ENCODE measurements at regions not wholly inside any gene's neighbourhood (a gene's known extent, or its start where the extent isn't known, plus 50 kb on each side); places are given as distances from the start of the nearest gene placed in this dataset.

DNA sequence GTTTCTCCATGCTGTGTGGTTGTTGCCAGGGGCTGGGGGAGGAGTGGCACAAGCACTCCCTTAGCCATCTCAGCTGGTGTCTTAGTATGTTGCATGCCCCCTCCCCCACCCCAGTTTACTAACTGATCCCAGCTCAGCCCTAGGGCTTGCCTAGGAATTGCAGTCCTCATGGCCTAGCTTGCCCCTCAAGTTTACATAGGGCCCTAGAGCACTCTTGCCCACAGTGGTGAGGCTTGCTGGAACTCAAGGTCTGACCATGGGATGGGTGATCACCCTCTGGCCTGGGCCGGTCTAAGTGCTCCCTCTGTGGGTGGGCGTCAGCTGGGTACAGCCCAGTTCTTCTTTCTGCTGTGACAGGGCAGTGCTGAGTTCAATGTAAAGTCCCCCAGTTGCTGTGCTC, 156.1 kb upstream of the PIEZO2 start (continued):
- TF ChIP-seq, protein P1, sequence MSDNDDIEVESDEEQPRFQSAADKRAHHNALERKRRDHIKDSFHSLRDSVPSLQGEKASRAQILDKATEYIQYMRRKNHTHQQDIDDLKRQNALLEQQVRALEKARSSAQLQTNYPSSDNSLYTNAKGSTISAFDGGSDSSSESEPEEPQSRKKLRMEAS (IDR thresholded peaks at IDR 0.05) = no peak
- TF ChIP-seq JUND (IDR thresholded peaks at IDR 0.05) = no peak
- no peak for TF ChIP-seq SP1 (IDR thresholded peaks at IDR 0.05; ENCODE audit: low read depth)
- no peak for TF ChIP-seq ZFX (IDR thresholded peaks at IDR 0.05)
- TF ChIP-seq EZH2phosphoT487 (IDR thresholded peaks at IDR 0.05; ENCODE audit: borderline replicate concordance) = no peak
- no peak for TF ChIP-seq ELF1 (IDR thresholded peaks at IDR 0.05; ENCODE audit: borderline replicate concordance, low read depth)
- no peak for TF ChIP-seq CBX3 (IDR thresholded peaks at IDR 0.05; ENCODE audit: low read depth)
- TF ChIP-seq SRF (IDR thresholded peaks at IDR 0.05; ENCODE audit: low read depth) = no peak
- TF ChIP-seq POLR2AphosphoS5 (IDR thresholded peaks at IDR 0.05; ENCODE audit: low read depth, low read length) = no peak

DNA sequence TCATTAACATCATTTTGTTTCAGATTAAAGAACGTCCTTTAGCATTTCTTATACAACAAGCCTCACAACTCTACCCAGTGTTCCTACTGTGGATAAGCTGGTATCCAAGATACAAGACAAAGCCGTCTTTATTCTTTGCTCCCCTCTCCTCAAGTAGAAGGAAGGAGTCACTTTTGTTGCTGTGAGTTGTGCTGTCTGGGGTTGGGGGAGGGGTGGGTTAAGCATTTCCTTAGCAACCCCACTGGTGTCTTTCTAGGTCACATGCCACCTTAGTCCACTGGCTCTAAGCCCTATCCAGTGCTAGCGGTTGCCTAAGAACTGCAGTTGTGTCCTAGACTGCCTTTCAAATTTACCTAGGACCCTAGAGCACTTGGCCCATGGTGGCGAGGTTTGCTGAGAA, 155.6 kb upstream of the PIEZO2 start:
- RAD21 ChIA-PET (ENCODE audit: low non-redundant PET in 1 of 2, low total read pairs in 2 of 2, uncharacterized antibody in 2 of 2, unreplicated experiment in 2 of 2) = no interaction called here
- POLR2A ChIA-PET = no interaction called here

More for the DNA sequence above, 155.6 kb upstream of the PIEZO2 start:
- Histone ChIP-seq H3K4me1 (ENCODE audit: control insufficient read depth in 1 of 2, insufficient read depth in 2 of 2, low read length in 2 of 2) (no peaks in the 10 kb centered on the region), H3K27me3 (ENCODE audit: insufficient read depth, low read length) (no peaks in the 10 kb centered on the region), H3K9me3 (ENCODE audit: control insufficient read depth in 1 of 2, insufficient read depth in 1 of 2, low read depth in 1 of 2, low read length in 2 of 2) (no peaks in the 10 kb centered on the region), H4K20me1 (ENCODE audit: insufficient read depth) (no peaks in the 10 kb centered on the region), H3K36me3 (ENCODE audit: control insufficient read depth in 1 of 2, insufficient read depth in 2 of 2, low read length in 2 of 2) (no peaks in the 10 kb centered on the region), H2AFZ (ENCODE audit: low read depth, low read length, poor library complexity, severe bottlenecking) (no peak overlapping the region), H3K4me2 (ENCODE audit: low read length) (no peak overlapping the region), H3K27ac (ENCODE audit: low read depth, low read length) (no peak overlapping the region), H3K9ac (ENCODE audit: low read length) (no peak overlapping the region), H3K79me2 (ENCODE audit: insufficient read depth, low read length) (no peaks in the 10 kb centered on the region), H3K9me2 (ENCODE audit: insufficient read depth) (no peaks in the 10 kb centered on the region), H3K4me3 (replicated peaks in 1 of 2; ENCODE audit: low read depth in 1 of 2, low read length in 2 of 2) (no peak overlapping the region)
- TF ChIP-seq, protein P2, sequence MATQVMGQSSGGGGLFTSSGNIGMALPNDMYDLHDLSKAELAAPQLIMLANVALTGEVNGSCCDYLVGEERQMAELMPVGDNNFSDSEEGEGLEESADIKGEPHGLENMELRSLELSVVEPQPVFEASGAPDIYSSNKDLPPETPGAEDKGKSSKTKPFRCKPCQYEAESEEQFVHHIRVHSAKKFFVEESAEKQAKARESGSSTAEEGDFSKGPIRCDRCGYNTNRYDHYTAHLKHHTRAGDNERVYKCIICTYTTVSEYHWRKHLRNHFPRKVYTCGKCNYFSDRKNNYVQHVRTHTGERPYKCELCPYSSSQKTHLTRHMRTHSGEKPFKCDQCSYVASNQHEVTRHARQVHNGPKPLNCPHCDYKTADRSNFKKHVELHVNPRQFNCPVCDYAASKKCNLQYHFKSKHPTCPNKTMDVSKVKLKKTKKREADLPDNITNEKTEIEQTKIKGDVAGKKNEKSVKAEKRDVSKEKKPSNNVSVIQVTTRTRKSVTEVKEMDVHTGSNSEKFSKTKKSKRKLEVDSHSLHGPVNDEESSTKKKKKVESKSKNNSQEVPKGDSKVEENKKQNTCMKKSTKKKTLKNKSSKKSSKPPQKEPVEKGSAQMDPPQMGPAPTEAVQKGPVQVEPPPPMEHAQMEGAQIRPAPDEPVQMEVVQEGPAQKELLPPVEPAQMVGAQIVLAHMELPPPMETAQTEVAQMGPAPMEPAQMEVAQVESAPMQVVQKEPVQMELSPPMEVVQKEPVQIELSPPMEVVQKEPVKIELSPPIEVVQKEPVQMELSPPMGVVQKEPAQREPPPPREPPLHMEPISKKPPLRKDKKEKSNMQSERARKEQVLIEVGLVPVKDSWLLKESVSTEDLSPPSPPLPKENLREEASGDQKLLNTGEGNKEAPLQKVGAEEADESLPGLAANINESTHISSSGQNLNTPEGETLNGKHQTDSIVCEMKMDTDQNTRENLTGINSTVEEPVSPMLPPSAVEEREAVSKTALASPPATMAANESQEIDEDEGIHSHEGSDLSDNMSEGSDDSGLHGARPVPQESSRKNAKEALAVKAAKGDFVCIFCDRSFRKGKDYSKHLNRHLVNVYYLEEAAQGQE (IDR thresholded peaks at IDR 0.05; ENCODE audit: low read depth) = no peak
- TF ChIP-seq ELF1 (IDR thresholded peaks at IDR 0.05; ENCODE audit: borderline replicate concordance, low read depth) = no peak
- TF ChIP-seq ZNF274 (IDR thresholded peaks at IDR 0.05; ENCODE audit: low read depth, low read length) = no peak
- no peak for TF ChIP-seq RAD21 (IDR thresholded peaks at IDR 0.05; ENCODE audit: low read depth)
- TF ChIP-seq SIN3A (IDR thresholded peaks at IDR 0.05; ENCODE audit: low read depth) = no peak
- TF ChIP-seq EZH2 (IDR thresholded peaks at IDR 0.05) = no peak
- TF ChIP-seq, protein P1 (IDR thresholded peaks at IDR 0.05) = no peak
- no peak for TF ChIP-seq YY1 (IDR thresholded peaks at IDR 0.05; ENCODE audit: extremely low read depth, insufficient replicate concordance, low read depth, low read length)
- TF ChIP-seq, protein P3, sequence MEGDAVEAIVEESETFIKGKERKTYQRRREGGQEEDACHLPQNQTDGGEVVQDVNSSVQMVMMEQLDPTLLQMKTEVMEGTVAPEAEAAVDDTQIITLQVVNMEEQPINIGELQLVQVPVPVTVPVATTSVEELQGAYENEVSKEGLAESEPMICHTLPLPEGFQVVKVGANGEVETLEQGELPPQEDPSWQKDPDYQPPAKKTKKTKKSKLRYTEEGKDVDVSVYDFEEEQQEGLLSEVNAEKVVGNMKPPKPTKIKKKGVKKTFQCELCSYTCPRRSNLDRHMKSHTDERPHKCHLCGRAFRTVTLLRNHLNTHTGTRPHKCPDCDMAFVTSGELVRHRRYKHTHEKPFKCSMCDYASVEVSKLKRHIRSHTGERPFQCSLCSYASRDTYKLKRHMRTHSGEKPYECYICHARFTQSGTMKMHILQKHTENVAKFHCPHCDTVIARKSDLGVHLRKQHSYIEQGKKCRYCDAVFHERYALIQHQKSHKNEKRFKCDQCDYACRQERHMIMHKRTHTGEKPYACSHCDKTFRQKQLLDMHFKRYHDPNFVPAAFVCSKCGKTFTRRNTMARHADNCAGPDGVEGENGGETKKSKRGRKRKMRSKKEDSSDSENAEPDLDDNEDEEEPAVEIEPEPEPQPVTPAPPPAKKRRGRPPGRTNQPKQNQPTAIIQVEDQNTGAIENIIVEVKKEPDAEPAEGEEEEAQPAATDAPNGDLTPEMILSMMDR (IDR thresholded peaks at IDR 0.05 in 2 of 3, conservative IDR thresholded peaks at IDR 0.05 in 1 of 3; ENCODE audit: borderline replicate concordance in 1 of 3, insufficient read depth in 1 of 3, low read depth in 2 of 3, low read length in 2 of 3) = no peak
- DNase-seq (ENCODE audit: low read depth, low spot score) = no peak
- BruUV-seq (replicated peaks) = no TSS peak
- no peak for ATAC-seq
- CTCF ChIA-PET = no interaction called here
- intact Hi-C loops (cut with micrococcal nuclease) = loop anchor here (5.0 kb wide), 1 partner anchor 453 kb away; no protein-coding TSS in a partner anchor

Data from HCT116 (cell line).